Adrenal gland (tissue), 5 donors: ENCODE measurements at regions not wholly inside any gene's neighbourhood (a gene's known extent, or its start where the extent isn't known, plus 50 kb on each side); places are given as distances from the start of the nearest gene placed in this dataset.

Experiments
- CTCF ChIP-seq, 6 experiments: fragments of 450-650 bp in 4 of 6; fragments of 200-600 bp in 2 of 6; sonication (generic) in 1 of 6; IDR thresholded peaks; 1 replicate in 5 of 6; 2 replicates in 1 of 6; pipeline versions ENCODE4 v1.5.1 to v1.8.0; 2016 to 2021; ENCODE audit warnings: antibody characterized with exemption in 6 of 6, mild to moderate bottlenecking in 2 of 6, moderate library complexity in 1 of 6
- POLR2A ChIP-seq, 2 donors: fragments of 450-650 bp; IDR thresholded peaks; one replicate each; pipeline ENCODE4 v1.6.1; 2017; ENCODE audit warnings: antibody characterized with exemption in 2 of 2, mild to moderate bottlenecking in 2 of 2, moderate library complexity in 1 of 2
- donor health status: DM: no; HTN: no; CAD: no.

GRCh38 chr2:183533021-183533420 lies 408.8 kb downstream of the NUP35 start:
- TF ChIP-seq POLR2A (IDR thresholded peaks at IDR 0.05) (no peak), CTCF (IDR thresholded peaks at IDR 0.05) (no peak)
